Ovary (tissue), 3 donors: ENCODE measurements at regions not wholly inside any gene's neighbourhood (a gene's known extent, or its start where the extent isn't known, plus 50 kb on each side); places are given as distances from the start of the nearest gene placed in this dataset.

Experiments
- EP300 ChIP-seq: sonication (generic); formaldehyde crosslinking; IDR thresholded peaks from one replicate; pipeline ENCODE4 v1.6.1; 2017; ENCODE audit warnings: antibody characterized with exemption
- POLR2A ChIP-seq: fragments of 450-650 bp; IDR thresholded peaks from one replicate; pipeline ENCODE4 v1.6.1; 2017; ENCODE audit warnings: antibody characterized with exemption, mild to moderate bottlenecking, moderate library complexity
- TF ChIP-seq, protein P1 (sequence below), 3 donors: fragments of 450-650 bp in 2 of 3; fragments of 200-600 bp in 1 of 3; IDR thresholded peaks; one replicate each; pipeline versions ENCODE4 v1.5.1 to v1.8.0; 2016 to 2022; ENCODE audit warnings: antibody characterized with exemption in 3 of 3, mild to moderate bottlenecking in 1 of 3
- donor health status: DM: no; HTN: no; CAD: no.

DNA sequence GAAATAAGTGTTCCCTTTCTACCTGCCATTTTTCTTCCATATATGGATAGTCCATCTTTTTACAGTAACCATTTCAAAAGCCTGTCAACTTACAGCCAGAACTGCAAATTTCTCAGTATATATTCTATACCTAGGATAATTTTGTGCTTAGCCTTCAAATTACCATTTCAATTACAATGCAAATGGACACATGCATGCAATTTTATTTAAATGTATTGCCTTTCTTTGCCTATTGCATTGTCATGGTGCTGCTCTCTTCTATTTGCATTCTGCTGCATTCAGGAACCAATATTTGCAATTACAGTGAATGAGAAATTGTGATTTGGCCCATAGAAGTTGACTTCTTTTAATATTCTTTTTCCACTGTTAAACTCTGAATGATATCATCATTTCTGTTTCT lies 1753.4 kb upstream of the TENM3 start:
- TF ChIP-seq, protein P1, sequence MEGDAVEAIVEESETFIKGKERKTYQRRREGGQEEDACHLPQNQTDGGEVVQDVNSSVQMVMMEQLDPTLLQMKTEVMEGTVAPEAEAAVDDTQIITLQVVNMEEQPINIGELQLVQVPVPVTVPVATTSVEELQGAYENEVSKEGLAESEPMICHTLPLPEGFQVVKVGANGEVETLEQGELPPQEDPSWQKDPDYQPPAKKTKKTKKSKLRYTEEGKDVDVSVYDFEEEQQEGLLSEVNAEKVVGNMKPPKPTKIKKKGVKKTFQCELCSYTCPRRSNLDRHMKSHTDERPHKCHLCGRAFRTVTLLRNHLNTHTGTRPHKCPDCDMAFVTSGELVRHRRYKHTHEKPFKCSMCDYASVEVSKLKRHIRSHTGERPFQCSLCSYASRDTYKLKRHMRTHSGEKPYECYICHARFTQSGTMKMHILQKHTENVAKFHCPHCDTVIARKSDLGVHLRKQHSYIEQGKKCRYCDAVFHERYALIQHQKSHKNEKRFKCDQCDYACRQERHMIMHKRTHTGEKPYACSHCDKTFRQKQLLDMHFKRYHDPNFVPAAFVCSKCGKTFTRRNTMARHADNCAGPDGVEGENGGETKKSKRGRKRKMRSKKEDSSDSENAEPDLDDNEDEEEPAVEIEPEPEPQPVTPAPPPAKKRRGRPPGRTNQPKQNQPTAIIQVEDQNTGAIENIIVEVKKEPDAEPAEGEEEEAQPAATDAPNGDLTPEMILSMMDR (IDR thresholded peaks at IDR 0.05): no peak
- no peak for TF ChIP-seq POLR2A
- TF ChIP-seq EP300: no peak
